ENCODE measurements at regions not wholly inside any gene's neighbourhood (a gene's known extent, or its start where the extent isn't known, plus 50 kb on each side); places are given as distances from the start of the nearest gene placed in this dataset.
"Not testable (repeated sequence)": the region's sequence is repeated elsewhere in the genome, so short reads cannot be mapped to it uniquely, and the experiment has no call there.

DNA sequence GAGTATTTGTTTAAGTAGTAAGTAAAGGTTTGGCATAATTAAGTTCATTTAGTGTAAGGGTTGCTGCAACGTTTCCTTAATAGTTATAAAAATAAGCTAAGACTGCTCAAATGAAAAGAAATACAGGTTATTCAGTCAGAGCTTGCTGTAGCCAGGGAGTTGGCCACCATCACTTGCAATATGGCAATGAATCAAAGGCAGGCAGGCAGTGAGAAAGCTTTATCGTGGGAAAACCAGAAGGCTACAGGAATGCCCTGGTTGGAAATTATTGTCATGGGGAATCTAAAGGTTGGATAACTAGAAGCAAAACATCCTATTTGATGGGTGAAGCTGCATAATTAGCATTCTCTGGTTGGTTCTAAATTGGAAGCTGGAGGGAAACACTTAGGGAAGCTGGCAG lies 1286.4 kb upstream of the CDH18 start:
- TF ChIP-seq CTCF (IDR thresholded peaks at IDR 0.05; ENCODE audit: insufficient read depth, low read length); POLR2AphosphoS5 (IDR thresholded peaks at IDR 0.05; ENCODE audit: low read depth); SPI1 (IDR thresholded peaks at IDR 0.05; ENCODE audit: borderline replicate concordance, low read depth); GABPA (IDR thresholded peaks at IDR 0.05; ENCODE audit: low read depth): not testable (repeated sequence)
- TF ChIP-seq, protein P1, sequence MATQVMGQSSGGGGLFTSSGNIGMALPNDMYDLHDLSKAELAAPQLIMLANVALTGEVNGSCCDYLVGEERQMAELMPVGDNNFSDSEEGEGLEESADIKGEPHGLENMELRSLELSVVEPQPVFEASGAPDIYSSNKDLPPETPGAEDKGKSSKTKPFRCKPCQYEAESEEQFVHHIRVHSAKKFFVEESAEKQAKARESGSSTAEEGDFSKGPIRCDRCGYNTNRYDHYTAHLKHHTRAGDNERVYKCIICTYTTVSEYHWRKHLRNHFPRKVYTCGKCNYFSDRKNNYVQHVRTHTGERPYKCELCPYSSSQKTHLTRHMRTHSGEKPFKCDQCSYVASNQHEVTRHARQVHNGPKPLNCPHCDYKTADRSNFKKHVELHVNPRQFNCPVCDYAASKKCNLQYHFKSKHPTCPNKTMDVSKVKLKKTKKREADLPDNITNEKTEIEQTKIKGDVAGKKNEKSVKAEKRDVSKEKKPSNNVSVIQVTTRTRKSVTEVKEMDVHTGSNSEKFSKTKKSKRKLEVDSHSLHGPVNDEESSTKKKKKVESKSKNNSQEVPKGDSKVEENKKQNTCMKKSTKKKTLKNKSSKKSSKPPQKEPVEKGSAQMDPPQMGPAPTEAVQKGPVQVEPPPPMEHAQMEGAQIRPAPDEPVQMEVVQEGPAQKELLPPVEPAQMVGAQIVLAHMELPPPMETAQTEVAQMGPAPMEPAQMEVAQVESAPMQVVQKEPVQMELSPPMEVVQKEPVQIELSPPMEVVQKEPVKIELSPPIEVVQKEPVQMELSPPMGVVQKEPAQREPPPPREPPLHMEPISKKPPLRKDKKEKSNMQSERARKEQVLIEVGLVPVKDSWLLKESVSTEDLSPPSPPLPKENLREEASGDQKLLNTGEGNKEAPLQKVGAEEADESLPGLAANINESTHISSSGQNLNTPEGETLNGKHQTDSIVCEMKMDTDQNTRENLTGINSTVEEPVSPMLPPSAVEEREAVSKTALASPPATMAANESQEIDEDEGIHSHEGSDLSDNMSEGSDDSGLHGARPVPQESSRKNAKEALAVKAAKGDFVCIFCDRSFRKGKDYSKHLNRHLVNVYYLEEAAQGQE (IDR thresholded peaks at IDR 0.05; ENCODE audit: insufficient replicate concordance, low read depth) = not testable (repeated sequence)
